ENCODE measurements at regions not wholly inside any gene's neighbourhood (a gene's known extent, or its start where the extent isn't known, plus 50 kb on each side); places are given as distances from the start of the nearest gene placed in this dataset.

DNA sequence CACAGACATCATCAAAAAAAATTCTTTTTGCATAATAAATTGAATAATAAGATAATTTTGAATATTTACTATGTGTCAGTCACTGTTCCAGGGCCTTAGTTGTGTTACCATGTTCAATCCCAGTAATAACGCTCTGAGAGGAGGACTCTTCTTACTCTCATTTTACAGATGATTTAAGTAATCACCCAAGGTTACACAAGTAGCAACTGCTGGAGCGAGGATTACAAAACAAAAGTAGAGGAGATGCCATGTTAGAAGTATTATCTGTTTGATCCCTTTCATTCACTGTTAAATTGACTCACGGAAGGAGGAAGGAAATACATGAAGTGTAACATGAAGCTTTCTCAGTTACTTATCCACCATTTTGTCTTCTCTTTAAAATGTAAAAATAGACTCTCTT is 412.8 kb downstream of the NFIB start:
- TF ChIP-seq CTCF (IDR thresholded peaks at IDR 0.05) (no peak), POLR2AphosphoS5 (IDR thresholded peaks at IDR 0.05; ENCODE audit: low read depth, low read length) (no peak)
